Activated CD8-positive, alpha-beta memory T cell treated with anti-CD3 and anti-CD28 coated beads for 36 hours (primary cell): ENCODE measurements at regions not wholly inside any gene's neighbourhood (a gene's known extent, or its start where the extent isn't known, plus 50 kb on each side); places are given as distances from the start of the nearest gene placed in this dataset.

Source experiments
- CTCF ChIA-PET: fragments of 350-600 bp; sonication (Branson Sonifier 250); formaldehyde crosslinking; loops from one replicate; lab custom pipeline; 2021; ENCODE audit warnings: antibody characterized with exemption; lab: Charles Lee
- POLR2A ChIA-PET: fragments of 350-600 bp; sonication (Branson Sonifier 250); formaldehyde crosslinking; loops from one replicate; lab custom pipeline; 2021; ENCODE audit warnings: antibody characterized with exemption; lab: Charles Lee

DNA sequence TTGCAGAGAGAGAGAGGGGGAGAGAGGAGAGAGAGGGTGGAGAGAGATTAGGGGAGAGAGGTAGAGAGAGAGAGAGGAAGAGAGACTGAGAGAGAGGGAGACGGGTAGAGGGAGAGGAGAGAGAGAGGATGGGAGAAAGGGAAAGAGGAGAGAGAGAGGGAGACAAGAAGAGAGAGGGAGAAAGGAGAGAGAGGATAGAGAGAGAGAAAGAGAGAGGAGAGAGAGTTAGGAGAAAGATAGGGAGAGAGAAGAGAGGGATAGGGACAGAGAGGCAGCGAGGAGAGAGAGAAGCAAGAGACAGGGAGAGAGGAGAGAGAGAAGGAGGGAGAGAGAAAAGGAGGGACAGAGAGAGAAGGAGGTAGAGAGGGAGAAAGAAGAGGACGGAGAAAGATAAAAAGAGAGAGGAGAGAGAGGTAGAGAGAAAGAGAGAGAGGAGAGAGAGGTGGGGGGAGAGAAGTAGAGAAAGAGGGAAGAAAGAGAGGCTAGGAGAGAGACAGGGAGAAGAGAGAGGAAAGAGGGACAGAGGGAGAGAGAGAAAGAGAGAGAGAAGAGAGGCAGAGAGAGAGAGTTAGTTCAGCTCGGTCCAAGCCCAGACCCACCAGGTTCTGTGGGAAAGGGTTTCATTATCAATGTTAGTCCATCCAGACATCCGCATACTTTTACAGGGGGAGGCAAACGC, 399.3 kb downstream of the ZSWIM6 start:
- ChIA-PET CTCF (no interaction called here), POLR2A (no interaction called here)

GRCh38 chr5:61731946-61732314, 399.9 kb downstream of the ZSWIM6 start:
- POLR2A ChIA-PET: no interaction called here
- CTCF ChIA-PET: no interaction called here

- POLR2A ChIA-PET: no interaction called here
- CTCF ChIA-PET: no interaction called here
Measured at GRCh38 chr5:61732369-61732768, 400.3 kb downstream of the ZSWIM6 start.

DNA sequence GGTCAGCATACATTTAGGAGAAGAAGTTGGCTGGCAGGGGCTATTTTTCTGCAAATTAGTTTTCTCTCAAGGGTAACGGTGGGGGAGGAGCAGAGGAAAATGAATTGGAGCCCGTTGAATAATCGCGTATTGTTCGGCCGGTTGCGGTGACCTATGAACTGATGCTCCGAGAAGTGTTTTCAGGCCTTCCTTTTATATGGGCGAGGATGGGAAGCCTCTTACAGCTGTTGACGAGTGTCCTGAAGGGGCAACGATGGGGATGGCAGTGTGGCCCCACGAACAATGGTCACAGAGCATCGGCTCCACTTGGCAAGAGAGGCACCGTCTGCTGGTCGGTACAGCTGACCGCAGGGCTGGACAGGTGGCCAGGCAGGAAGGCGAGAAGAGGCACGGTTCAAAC, 400.7 kb downstream of the ZSWIM6 start:
- ChIA-PET CTCF (no interaction called here), POLR2A (no interaction called here)

DNA sequence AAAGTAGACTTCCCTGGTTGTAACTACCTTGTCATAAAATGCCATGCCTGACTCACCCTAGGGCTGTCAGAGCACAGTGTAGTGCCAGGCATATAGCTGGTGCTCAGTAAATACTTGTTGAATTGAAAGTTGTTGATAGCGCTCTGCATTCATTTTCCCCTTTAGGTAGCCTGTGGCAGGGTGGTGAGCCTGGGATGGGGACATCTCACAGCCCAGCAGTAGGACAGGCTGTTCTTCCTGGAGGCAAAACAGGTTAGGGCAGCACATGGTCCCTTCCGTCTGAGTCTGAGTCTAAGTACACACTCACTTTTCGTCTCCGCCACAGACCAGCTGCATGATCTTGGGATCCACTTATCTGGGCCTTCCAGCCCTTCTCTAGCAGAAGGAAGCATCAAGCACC, 401.9 kb downstream of the ZSWIM6 start:
- POLR2A ChIA-PET: no interaction called here

GRCh38 chr5:61734966-61735365, 402.9 kb downstream of the ZSWIM6 start:
- POLR2A ChIA-PET: no interaction called here

More for the DNA sequence above, 401.9 kb downstream of the ZSWIM6 start:
- CTCF ChIA-PET: no interaction called here

GRCh38 chr5:61735531-61735930, 403.5 kb downstream of the ZSWIM6 start:
- POLR2A ChIA-PET: no interaction called here
- CTCF ChIA-PET: no interaction called here

More at GRCh38 chr5:61734966-61735365, 402.9 kb downstream of the ZSWIM6 start:
- CTCF ChIA-PET: no interaction called here

- ChIA-PET CTCF (interaction anchor here (0.6 kb wide), 1 partner anchor 465 kb away, joined by 3 read pairs; no protein-coding TSS in a partner anchor), POLR2A (no interaction called here)
Measured at GRCh38 chr5:61735995-61736394, 403.9 kb downstream of the ZSWIM6 start.

DNA sequence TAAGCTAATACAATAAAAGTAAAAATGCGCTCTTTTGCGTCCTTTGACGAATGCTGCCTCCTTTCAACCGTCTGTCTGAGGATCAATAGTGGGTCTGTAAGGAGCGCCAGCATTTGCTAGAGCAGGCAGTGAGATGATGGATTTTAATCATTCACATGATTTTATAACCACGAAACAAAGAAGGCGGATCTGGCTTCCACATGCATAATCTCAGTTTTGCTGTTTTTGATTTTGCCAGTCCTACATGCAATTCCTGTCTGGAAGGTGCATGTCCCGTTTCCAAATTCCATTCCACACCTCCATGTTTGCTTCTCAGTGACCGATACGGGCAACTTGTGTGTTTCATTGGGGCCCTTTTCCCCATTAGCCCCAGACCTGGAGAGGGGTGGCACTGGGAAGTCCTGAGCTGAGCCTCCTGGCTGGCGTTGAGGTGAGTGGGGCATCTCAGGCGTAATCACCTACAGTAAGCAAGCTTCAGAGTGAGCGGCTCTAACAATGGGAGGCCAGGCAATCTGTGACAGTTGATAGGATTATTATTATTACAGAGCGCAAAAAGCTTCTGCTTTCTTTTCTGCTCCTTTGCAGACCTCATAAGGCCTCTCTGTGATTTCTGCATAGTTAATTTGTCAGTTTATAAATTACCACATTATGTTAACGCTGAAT, 405.4 kb downstream of the ZSWIM6 start:
- CTCF ChIA-PET: no interaction called here
- POLR2A ChIA-PET: no interaction called here

GRCh38 chr5:61737964-61738340, 405.9 kb downstream of the ZSWIM6 start:
- POLR2A ChIA-PET: no interaction called here

DNA sequence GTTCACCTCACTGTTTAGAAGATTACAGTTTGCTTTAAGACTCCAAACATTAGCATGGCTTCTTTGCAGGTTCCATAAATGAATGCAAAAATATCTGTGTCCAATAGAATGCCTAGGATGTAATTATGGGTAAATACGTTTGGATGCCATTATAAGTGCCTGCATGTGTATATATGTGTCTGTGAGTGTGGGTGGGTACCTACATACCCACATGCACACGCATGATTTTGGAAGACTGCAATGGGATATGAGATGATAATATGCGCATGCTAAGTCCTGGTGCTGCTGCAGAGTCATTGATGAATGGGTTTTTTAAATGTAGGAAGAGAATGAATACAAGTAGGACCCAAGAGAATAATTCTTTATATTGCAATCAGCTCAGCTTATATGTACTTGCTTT, 406.4 kb downstream of the ZSWIM6 start:
- ChIA-PET POLR2A (no interaction called here), CTCF (no interaction called here)

More at GRCh38 chr5:61737964-61738340, 405.9 kb downstream of the ZSWIM6 start:
- CTCF ChIA-PET: no interaction called here

- CTCF ChIA-PET: no interaction called here
Measured at GRCh38 chr5:61744690-61745619, 412.9 kb downstream of the ZSWIM6 start.

DNA sequence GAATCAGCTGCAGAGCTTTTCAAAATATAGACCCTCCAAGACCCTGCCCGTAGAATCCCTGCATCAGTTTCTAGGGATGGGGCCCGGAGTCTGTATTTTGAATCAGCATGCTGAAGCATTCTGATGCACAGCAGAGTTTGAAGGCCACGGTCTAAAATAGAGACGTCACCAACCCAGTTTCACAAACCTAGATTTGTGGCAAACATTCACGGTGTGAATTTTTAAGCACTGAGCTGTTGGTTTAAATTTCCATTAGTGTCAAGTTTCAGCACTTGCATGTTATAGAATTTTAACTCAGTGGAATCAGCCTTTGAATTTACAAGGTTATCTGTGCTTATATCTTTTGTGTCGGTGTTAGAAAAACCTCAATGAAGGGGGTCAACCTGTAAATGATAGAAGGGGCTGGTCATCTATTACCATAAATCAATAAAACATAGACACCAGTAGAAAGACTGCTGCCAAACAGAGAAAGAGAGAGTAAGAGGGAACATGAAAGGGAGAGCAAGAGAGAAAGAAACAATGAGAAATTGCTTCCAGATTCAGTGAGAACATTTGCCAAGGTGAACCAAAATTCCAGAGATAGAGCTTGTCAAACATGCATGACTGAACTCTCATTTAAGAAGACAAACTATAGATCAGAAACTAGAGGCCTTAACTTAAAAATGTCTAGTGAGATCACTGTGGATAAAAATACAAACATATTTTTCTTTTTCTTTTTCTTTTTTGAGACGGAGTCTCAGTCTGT, 414.9 kb downstream of the ZSWIM6 start:
- ChIA-PET CTCF (no interaction called here), POLR2A (no interaction called here)

More at GRCh38 chr5:61744690-61745619, 412.9 kb downstream of the ZSWIM6 start:
- POLR2A ChIA-PET: no interaction called here

DNA sequence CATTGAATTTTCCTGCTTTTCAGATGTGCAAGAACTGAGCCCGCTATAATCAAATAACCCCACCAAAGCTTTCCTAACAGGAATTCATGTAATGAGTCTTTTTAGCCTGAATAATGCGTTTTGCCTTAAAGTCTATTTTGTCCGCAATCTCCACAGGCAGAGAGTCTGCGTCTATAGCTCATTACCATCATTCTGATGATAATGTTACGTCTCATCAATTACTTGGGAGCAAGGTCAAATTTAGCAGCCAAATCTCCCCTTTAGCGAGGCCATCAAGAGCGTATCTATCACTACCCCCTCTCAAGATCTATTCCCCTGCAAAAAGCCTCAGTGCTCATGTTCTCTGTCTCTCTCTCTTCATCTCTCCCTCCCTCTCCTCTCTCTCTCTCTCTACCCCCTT, 416.1 kb downstream of the ZSWIM6 start:
- CTCF ChIA-PET: no interaction called here
- POLR2A ChIA-PET: no interaction called here

GRCh38 chr5:61748651-61749050, 416.6 kb downstream of the ZSWIM6 start:
- ChIA-PET POLR2A (no interaction called here), CTCF (interaction anchor here (0.7 kb wide), 1 partner anchor 42 kb away, joined by 3 read pairs; no protein-coding TSS in a partner anchor)

- ChIA-PET POLR2A (no interaction called here), CTCF (no interaction called here)
Measured at GRCh38 chr5:61752588-61752987, 420.5 kb downstream of the ZSWIM6 start.

DNA sequence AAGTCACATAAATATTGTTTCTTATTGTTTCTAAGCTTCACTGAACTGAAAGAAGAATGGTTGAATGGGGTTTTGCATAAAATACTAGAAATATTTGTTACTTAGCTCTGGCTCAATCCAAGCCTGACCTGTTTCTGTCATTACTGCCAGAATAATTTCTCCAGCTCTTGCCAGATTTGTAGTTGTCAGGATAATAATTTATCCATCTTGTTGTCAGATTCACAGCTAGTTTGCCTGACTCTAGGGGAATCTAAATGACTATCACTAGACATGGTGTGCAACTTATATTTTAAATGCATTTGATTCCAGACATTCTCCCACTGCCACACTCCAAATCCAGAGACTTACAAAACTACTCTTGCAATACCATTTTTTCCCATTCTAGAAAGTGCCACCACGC, 422.7 kb downstream of the ZSWIM6 start:
- CTCF ChIA-PET: no interaction called here
- POLR2A ChIA-PET: no interaction called here

GRCh38 chr5:61755726-61756222, 423.7 kb downstream of the ZSWIM6 start:
- CTCF ChIA-PET: no interaction called here

GRCh38 chr5:61758711-61759110, 426.7 kb downstream of the ZSWIM6 start:
- CTCF ChIA-PET: no interaction called here
- POLR2A ChIA-PET: no interaction called here

More at GRCh38 chr5:61755726-61756222, 423.7 kb downstream of the ZSWIM6 start:
- POLR2A ChIA-PET: no interaction called here
